ENCODE measurements at regions not wholly inside any gene's neighbourhood (a gene's known extent, or its start where the extent isn't known, plus 50 kb on each side); places are given as distances from the start of the nearest gene placed in this dataset.

GRCh38 chr12:105846331-105846730 lies 292.4 kb downstream of the NUAK1 start:
- intact Hi-C loops (cut with DNase I) = no loop called here
- Histone ChIP-seq H3K9me3 (no peaks in the 10 kb centered on the region), H3K4me1 (peaks cover 0 to 20% (median 14%) of the 10 kb centered on the region in 4 donors), H3K4me3 (no peak overlapping the region), H3K27ac (replicated peaks in 1 of 4) (no peak overlapping the region), H3K27me3 (no peaks in the 10 kb centered on the region), H3K36me3 (no peaks in the 10 kb centered on the region)
- no peak for DNase-seq (ENCODE audit: extremely low spot score)
- TF ChIP-seq POLR2AphosphoS5 (IDR thresholded peaks at IDR 0.05) = no peak
- no peak for TF ChIP-seq POLR2A (IDR thresholded peaks at IDR 0.05; ENCODE audit: low read depth)
- no peak for TF ChIP-seq CTCF (IDR thresholded peaks at IDR 0.05)
- TF ChIP-seq EP300 (IDR thresholded peaks at IDR 0.05) = no peak

GRCh38 chr12:105847068-105847467 lies 291.7 kb downstream of the NUAK1 start:
- no peak overlapping the region for H3K27ac ChIP-seq (replicated peaks in 1 of 4)
- H3K27me3 ChIP-seq = no peaks in the 10 kb centered on the region
- H3K36me3 ChIP-seq = no peaks in the 10 kb centered on the region
- no peaks in the 10 kb centered on the region for H3K9me3 ChIP-seq
- intact Hi-C loops (cut with DNase I) = no loop called here
- TF ChIP-seq POLR2A (IDR thresholded peaks at IDR 0.05; ENCODE audit: low read depth) (no peak), CTCF (IDR thresholded peaks at IDR 0.05) (no peak), POLR2AphosphoS5 (IDR thresholded peaks at IDR 0.05) (no peak), EP300 (IDR thresholded peaks at IDR 0.05) (no peak)
- H3K4me1 ChIP-seq = peaks cover 0 to 20% (median 14%) of the 10 kb centered on the region in 4 donors
- DNase-seq (ENCODE audit: extremely low spot score) = peak; percentile 53
- 96% methylated on average over 1 of the region's 1 CpG for whole genome bisulfite sequencing
- no peak overlapping the region for H3K4me3 ChIP-seq

- peaks cover 0 to 14% (median 12%) of the 10 kb centered on the region in 4 donors for H3K4me1 ChIP-seq
- no peak for TF ChIP-seq EP300 (IDR thresholded peaks at IDR 0.05)
- TF ChIP-seq POLR2AphosphoS5 (IDR thresholded peaks at IDR 0.05) = no peak
- no peak for TF ChIP-seq POLR2A (IDR thresholded peaks at IDR 0.05; ENCODE audit: low read depth)
- no peak for TF ChIP-seq CTCF (IDR thresholded peaks at IDR 0.05)
- no peak overlapping the region for H3K27ac ChIP-seq (replicated peaks in 1 of 4)
- intact Hi-C loops (cut with DNase I) = no loop called here
- DNase-seq (ENCODE audit: extremely low spot score) = peak; percentile 74
- 95% methylated on average over 2 of the region's 2 CpGs for WGBS
- no peaks in the 10 kb centered on the region for H3K27me3 ChIP-seq
- no peaks in the 10 kb centered on the region for H3K9me3 ChIP-seq
- H3K36me3 ChIP-seq = no peaks in the 10 kb centered on the region
- no peak overlapping the region for H3K4me3 ChIP-seq
Measured at GRCh38 chr12:105848286-105848685, 290.5 kb downstream of the NUAK1 start.

- Histone ChIP-seq H3K4me1 (no peaks in the 10 kb centered on the region), H3K9me3 (no peaks in the 10 kb centered on the region), H3K4me3 (no peak overlapping the region), H3K27ac (replicated peaks in 1 of 4) (no peak overlapping the region), H3K27me3 (no peaks in the 10 kb centered on the region), H3K36me3 (no peaks in the 10 kb centered on the region)
- no peak for DNase-seq (ENCODE audit: extremely low spot score)
- 81% methylated on average over 6 of the region's 6 CpGs for WGBS
- TF ChIP-seq EP300 (IDR thresholded peaks at IDR 0.05) (no peak), CTCF (IDR thresholded peaks at IDR 0.05) (no peak), POLR2A (IDR thresholded peaks at IDR 0.05; ENCODE audit: low read depth) (no peak), POLR2AphosphoS5 (IDR thresholded peaks at IDR 0.05) (no peak)
- intact Hi-C loops (cut with DNase I) = no loop called here
Measured at GRCh38 chr12:105850103-105850968, 288.4 kb downstream of the NUAK1 start.

Measured in esophagus muscularis mucosa (tissue), 4 donors.